Endodermal cell (in vitro differentiated cells): ENCODE measurements at regions not wholly inside any gene's neighbourhood (a gene's known extent, or its start where the extent isn't known, plus 50 kb on each side); places are given as distances from the start of the nearest gene placed in this dataset.

Experiments used
- DNase-seq: peaks from one replicate; pipeline ENCODE4 v3.0.0-alpha.2; 2017
- H3K27ac ChIP-seq: 2 replicates; pipeline ENCODE4 v1.5.1; 2013; ENCODE audit warnings: mild to moderate bottlenecking, low read depth, low read length, moderate library complexity
- H3K27me3 ChIP-seq: 2 replicates; pipeline ENCODE4 v1.6.1; 2013; ENCODE audit warnings: mild to moderate bottlenecking, low read length, moderate library complexity; ENCODE audit not compliant: insufficient read depth, control insufficient read depth, poor library complexity, severe bottlenecking
- H3K36me3 ChIP-seq: 2 replicates; pipeline ENCODE4 v1.7.0; 2013; ENCODE audit warnings: mild to moderate bottlenecking, low read length, moderate library complexity; ENCODE audit not compliant: control insufficient read depth, insufficient read depth
- H3K4me1 ChIP-seq: one replicate; pipeline ENCODE4 v1.7.0; 2013; ENCODE audit warnings: low read length; ENCODE audit not compliant: control insufficient read depth, insufficient read depth
- H3K4me3 ChIP-seq: 2 replicates; pipeline ENCODE4 v1.5.1; 2013; ENCODE audit warnings: mild to moderate bottlenecking, low read length, moderate library complexity
- H3K9ac ChIP-seq: 2 replicates; pipeline ENCODE4 v1.6.1; 2013; ENCODE audit warnings: mild to moderate bottlenecking, low read length, moderate library complexity; ENCODE audit not compliant: poor library complexity, severe bottlenecking; ENCODE audit errors: extremely low read depth
- H3K9me3 ChIP-seq: 2 replicates; pipeline ENCODE4 v1.6.1; 2013; ENCODE audit warnings: mild to moderate bottlenecking, low read length, moderate library complexity; ENCODE audit not compliant: control insufficient read depth
- H3K27ac Mint-ChIP-seq: 2 replicates; pipeline ENCODE4 v1.8.0; 2020; ENCODE audit warnings: mixed read lengths
- H3K27me3 Mint-ChIP-seq: 2 replicates; pipeline ENCODE4 v1.8.0; 2021; ENCODE audit warnings: mild to moderate bottlenecking, mixed read lengths; ENCODE audit not compliant: insufficient read depth
- H3K36me3 Mint-ChIP-seq: 2 replicates; pipeline ENCODE4 v1.8.0; 2020; ENCODE audit warnings: low read depth, mixed read lengths
- H3K4me1 Mint-ChIP-seq: 2 replicates; pipeline ENCODE4 v1.8.0; 2020; ENCODE audit warnings: mixed read lengths
- H3K4me3 Mint-ChIP-seq: 2 replicates; pipeline ENCODE4 v1.8.0; 2020; ENCODE audit warnings: mild to moderate bottlenecking, moderate library complexity, mixed read lengths
- H3K9me3 Mint-ChIP-seq: 2 replicates; pipeline ENCODE4 v1.8.0; 2020; ENCODE audit warnings: mild to moderate bottlenecking, mixed read lengths
- CTCF ChIP-seq: fragments of 200-600 bp; sonication (generic); conservative IDR thresholded peaks from 2 replicates; pipeline ENCODE4 v1.5.0; 2021; ENCODE audit warnings: antibody characterized with exemption, mild to moderate bottlenecking
- WGBS, 2 experiments: methylation state at CpG; one replicate each; pipeline versions ENCODE4 v1.1.5 to v1.1.7; 2013; ENCODE audit warnings: missing lambda C conversion rate in 2 of 2, mixed read lengths in 1 of 2; ENCODE audit not compliant: insufficient coverage in 1 of 2, insufficient read length in 1 of 2; 5-methylcytosine and 5-hydroxymethylcytosine counted together

- Histone ChIP-seq H3K4me1 (no peaks in the 10 kb centered on the region), H3K36me3 (no peaks in the 10 kb centered on the region), H3K9me3 (peaks cover 9% of the 10 kb centered on the region), H3K4me3 (no peak overlapping the region), H3K9ac (no peak overlapping the region), H3K27ac (no peak overlapping the region), H3K27me3 (no peaks in the 10 kb centered on the region)
- H3K4me3 Mint-ChIP-seq, result no peak overlapping the region
- DNase-seq, result no peak
- TF ChIP-seq CTCF, result no peak
- H3K36me3 Mint-ChIP-seq, result no peaks in the 10 kb centered on the region
- no peaks in the 10 kb centered on the region for H3K27me3 Mint-ChIP-seq
- H3K4me1 Mint-ChIP-seq, result no peaks in the 10 kb centered on the region
- WGBS, 2 experiments, result 100% methylated on average over 1 of the region's 1 CpG; no CpG with 5 or more reads in 1 of the 2 experiments
- no peaks in the 10 kb centered on the region for H3K9me3 Mint-ChIP-seq
- no peak overlapping the region for H3K27ac Mint-ChIP-seq
Measured at GRCh38 chr6:55985309-55985708, 109.9 kb upstream of the BMP5 start.

GRCh38 chr6:55983861-55984260 lies 108.5 kb upstream of the BMP5 start:
- WGBS, 2 experiments, result 87% methylated on average over 2 of the region's 2 CpGs; no CpG with 5 or more reads in 1 of the 2 experiments
- H3K4me3 ChIP-seq, result no peak overlapping the region
- Mint-ChIP-seq H3K36me3 (no peaks in the 10 kb centered on the region), H3K4me1 (no peaks in the 10 kb centered on the region), H3K27me3 (no peaks in the 10 kb centered on the region), H3K9me3 (no peaks in the 10 kb centered on the region), H3K4me3 (no peak overlapping the region), H3K27ac (no peak overlapping the region)
- H3K36me3 ChIP-seq, result no peaks in the 10 kb centered on the region
- peaks cover 9% of the 10 kb centered on the region for H3K9me3 ChIP-seq
- TF ChIP-seq CTCF, result no peak
- H3K9ac ChIP-seq, result no peak overlapping the region
- H3K27ac ChIP-seq, result no peak overlapping the region
- DNase-seq, result no peak
- no peaks in the 10 kb centered on the region for H3K4me1 ChIP-seq
- no peaks in the 10 kb centered on the region for H3K27me3 ChIP-seq

GRCh38 chr6:55981660-55982059 lies 106.3 kb upstream of the BMP5 start:
- no peaks in the 10 kb centered on the region for H3K36me3 Mint-ChIP-seq
- H3K4me3 Mint-ChIP-seq, result no peak overlapping the region
- no peaks in the 10 kb centered on the region for H3K27me3 ChIP-seq
- H3K27me3 Mint-ChIP-seq, result no peaks in the 10 kb centered on the region
- no peak overlapping the region for H3K27ac ChIP-seq
- peaks cover 9% of the 10 kb centered on the region for H3K9me3 ChIP-seq
- H3K27ac Mint-ChIP-seq, result no peak overlapping the region
- no peaks in the 10 kb centered on the region for H3K4me1 ChIP-seq
- H3K9ac ChIP-seq, result no peak overlapping the region
- H3K4me1 Mint-ChIP-seq, result no peaks in the 10 kb centered on the region
- no peaks in the 10 kb centered on the region for H3K9me3 Mint-ChIP-seq
- no peak for DNase-seq
- TF ChIP-seq CTCF, result no peak
- no peaks in the 10 kb centered on the region for H3K36me3 ChIP-seq
- H3K4me3 ChIP-seq, result no peak overlapping the region
